AG09319 (cell line): ENCODE measurements at regions not wholly inside any gene's neighbourhood (a gene's known extent, or its start where the extent isn't known, plus 50 kb on each side); places are given as distances from the start of the nearest gene placed in this dataset.

Experiments
- DNase-seq: peaks from one replicate; pipeline ENCODE4 v3.0.0-alpha.2; 2010; ENCODE audit warnings: low read depth; ENCODE audit errors: extremely low read depth
- TF ChIP-seq, protein P1 (sequence below): IDR thresholded peaks from 2 replicates; pipeline ENCODE4 v1.5.1; 2011; ENCODE audit warnings: low read depth, mild to moderate bottlenecking, inconsistent platforms, low read length, moderate library complexity

DNA sequence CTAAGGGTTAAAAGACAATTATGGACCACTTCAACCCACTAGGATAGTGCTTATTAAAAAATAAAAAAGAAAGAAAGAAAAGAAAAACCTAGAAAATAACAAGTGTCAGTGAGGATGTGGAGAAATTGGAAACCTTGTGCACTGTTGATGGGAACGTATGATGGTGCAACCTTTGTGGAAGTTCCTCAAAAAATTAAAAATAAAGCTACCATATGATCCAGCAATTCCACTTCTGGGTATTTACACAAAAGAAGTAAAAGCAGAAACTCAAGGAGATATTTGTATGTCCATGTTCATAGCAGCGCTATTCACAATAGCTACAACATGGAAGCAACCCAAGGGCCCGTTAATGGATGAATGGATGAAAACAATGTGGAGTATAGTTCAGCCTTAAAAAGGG lies 115.2 kb upstream of the ATP1A1 start:
- TF ChIP-seq, protein P1, sequence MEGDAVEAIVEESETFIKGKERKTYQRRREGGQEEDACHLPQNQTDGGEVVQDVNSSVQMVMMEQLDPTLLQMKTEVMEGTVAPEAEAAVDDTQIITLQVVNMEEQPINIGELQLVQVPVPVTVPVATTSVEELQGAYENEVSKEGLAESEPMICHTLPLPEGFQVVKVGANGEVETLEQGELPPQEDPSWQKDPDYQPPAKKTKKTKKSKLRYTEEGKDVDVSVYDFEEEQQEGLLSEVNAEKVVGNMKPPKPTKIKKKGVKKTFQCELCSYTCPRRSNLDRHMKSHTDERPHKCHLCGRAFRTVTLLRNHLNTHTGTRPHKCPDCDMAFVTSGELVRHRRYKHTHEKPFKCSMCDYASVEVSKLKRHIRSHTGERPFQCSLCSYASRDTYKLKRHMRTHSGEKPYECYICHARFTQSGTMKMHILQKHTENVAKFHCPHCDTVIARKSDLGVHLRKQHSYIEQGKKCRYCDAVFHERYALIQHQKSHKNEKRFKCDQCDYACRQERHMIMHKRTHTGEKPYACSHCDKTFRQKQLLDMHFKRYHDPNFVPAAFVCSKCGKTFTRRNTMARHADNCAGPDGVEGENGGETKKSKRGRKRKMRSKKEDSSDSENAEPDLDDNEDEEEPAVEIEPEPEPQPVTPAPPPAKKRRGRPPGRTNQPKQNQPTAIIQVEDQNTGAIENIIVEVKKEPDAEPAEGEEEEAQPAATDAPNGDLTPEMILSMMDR, result no peak
- no peak for DNase-seq

DNA sequence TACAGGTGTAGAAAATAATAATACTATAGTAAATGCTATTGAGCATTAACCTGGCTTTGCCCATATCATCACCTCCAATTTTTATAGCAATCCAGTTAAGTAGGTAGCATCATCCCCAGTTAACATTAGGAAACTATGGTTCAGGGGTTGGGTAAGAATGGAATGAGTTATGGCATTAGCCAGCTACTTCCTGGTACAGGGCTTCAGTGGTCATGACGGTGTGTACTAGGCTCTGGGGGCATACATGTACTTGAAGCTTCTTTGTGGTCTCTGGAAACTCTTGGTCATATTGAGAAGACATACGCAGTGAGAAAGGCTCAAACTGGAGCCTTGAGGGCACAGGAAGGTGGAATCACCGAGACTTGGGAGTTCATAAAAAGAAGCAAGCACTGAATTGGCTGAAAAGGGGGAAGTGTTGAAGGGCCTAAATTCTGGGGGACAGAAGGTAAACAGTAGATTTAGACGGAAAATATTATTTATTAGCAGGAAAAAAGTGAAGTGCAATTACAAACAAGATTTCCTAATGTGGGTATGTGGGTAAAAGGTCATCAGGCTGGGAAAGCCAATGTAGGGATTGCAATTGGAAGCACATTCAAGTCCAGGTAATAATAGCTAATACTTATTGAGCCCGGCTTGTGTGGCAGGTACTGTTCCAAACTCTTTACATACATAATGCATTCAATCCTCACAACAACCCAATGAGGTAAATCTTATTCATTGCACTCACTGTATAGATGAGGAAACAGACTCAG lies 114.2 kb upstream of the ATP1A1 start:
- TF ChIP-seq, protein P1, result no peak
- DNase-seq, result no peak

DNA sequence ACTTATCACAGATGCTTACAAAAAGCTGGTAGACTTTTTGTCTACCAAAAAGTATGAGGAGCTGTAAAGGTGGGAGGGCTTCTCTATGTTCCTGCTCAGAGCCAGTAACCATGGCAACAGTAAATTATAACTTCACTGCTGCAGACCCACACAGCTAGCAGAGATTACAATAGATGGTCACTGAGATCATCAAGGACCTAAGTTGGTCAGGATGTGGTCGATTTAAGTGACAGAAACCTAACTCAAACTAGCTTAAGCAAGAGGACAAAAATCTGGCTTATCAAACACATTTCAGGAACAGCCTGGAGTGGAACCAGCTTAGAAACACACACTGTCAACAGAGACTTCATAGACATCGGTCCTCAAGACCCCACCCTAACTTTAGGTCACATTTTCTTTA lies 113.4 kb upstream of the ATP1A1 start:
- TF ChIP-seq, protein P1, result no peak
- DNase-seq, result no peak

DNA sequence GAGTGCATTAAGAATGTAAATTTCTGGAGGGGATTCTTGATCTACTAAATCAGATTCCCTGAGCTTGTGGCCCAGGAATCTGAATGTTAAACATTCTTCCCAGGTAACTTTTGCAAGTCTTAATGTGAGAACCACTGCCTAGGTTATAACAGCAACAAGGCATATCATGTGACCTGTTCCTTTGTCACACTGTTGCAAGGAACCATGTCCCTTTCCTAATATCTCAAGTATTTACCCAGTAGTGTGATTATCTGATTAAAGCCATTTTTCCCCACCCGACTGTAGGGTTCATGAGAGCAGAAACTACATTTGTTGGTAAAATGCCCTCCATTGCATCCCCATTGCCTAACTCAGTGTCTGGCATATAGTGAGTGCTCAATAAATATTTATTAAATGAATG lies 112.9 kb upstream of the ATP1A1 start:
- TF ChIP-seq, protein P1, result no peak
- DNase-seq, result no peak

DNA sequence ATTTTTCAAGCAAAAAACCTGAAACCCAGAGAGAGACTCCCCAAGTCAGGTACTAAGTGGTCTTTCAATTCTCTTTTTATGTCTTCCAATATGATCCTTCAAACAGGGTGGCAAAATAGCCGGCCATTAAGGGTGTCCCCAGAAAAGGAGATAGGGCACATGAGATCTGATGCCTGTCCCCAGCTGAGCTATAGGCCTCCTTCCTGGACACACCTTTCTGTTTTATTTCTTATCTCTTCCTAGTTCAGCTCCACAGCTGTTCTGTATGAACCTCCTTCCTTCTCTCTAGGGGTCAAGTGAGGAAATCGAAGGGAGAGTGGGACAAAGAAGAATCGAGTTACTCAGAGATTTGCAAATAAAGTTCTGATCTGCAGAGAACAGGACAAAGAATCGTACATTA lies 112.4 kb upstream of the ATP1A1 start:
- no peak for DNase-seq
- TF ChIP-seq, protein P1, result no peak

DNA sequence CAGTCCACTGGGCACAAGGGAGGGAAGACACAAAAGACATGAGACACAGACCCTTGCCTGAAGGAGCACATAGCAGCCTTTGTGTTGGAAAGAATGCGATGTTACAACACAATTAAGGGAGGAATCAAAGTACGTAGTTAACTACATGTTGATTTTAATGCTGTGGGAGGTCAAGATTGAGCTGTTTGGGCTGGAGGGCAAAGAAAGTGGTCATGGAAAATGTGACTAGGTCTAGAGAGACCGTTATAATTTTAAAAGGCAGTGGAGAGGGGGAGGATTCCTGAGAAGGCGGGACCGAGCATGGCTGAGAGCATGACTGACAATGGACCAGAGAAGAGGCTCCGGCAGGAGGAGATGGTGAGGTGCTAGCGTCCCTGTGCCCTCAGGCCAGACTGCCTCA lies 111.8 kb upstream of the ATP1A1 start:
- no peak for DNase-seq
- TF ChIP-seq, protein P1, result no peak

DNA sequence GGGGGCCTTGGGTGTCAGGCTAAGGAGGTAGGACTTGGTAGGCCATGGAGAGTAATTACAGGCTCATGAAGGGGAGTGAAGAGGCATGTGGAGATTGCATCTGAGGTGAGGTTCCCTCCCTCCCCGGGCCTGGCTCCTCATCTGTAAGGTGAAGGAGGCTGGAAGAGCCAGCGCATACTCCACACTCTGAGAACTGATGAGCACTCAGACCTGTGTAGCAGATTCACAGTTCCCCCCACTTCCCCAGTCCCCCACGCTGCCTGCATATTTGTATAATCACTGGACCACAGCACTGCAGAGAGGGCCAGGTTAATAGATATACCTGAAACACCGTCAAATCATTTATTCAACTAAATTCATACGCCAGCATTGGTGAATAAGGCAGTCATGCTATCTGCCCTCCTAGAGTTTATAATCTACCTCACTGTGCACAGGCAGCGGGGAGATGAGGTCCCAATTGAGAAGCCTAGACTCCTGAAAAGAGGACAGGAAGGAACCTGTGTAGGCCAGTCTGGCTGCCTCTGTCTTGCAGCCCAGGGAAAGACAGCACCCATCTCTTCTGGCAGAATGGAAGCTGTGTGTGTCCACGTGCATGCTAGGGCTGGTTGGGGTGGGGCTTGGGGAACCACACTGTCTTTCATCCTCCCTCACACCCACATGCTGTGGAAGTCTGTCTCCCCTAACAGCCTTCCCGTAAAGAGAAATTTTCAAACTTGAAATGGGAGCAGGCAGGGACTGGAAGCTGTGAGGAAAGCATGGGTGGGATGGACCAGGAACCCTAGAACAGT lies 110.6 kb upstream of the ATP1A1 start:
- DNase-seq, result no peak
- TF ChIP-seq, protein P1, result no peak
